ENCODE measurements at regions not wholly inside any gene's neighbourhood (a gene's known extent, or its start where the extent isn't known, plus 50 kb on each side); places are given as distances from the start of the nearest gene placed in this dataset.

GRCh38 chr16:82313754-82314153 is 143.7 kb upstream of the MPHOSPH6 start:
- Histone ChIP-seq H3K27me3 (ENCODE audit: insufficient read depth, low read length) (no peaks in the 10 kb centered on the region), H3K79me2 (ENCODE audit: insufficient read depth, low read length) (no peaks in the 10 kb centered on the region), H3K4me1 (ENCODE audit: insufficient read depth, low read length) (no peaks in the 10 kb centered on the region), H3K27ac (ENCODE audit: low read depth, low read length) (no peak overlapping the region), H3K9me3 (ENCODE audit: low read depth, low read length) (no peaks in the 10 kb centered on the region), H3K4me3 (ENCODE audit: insufficient read depth, low read length) (no peak overlapping the region), H2AFZ (ENCODE audit: low read length) (no peak overlapping the region), H3K4me2 (ENCODE audit: insufficient read depth, low read length) (no peak overlapping the region), H3K36me3 (ENCODE audit: insufficient read depth, low read length) (no peaks in the 10 kb centered on the region), H4K20me1 (ENCODE audit: insufficient read depth, low read length) (no peaks in the 10 kb centered on the region)
- no peak for TF ChIP-seq CTCF (IDR thresholded peaks at IDR 0.05; ENCODE audit: extremely low read depth, low read depth, low read length)
- no peak for DNase-seq (ENCODE audit: insufficient read length, low spot score, missing footprints)

GRCh38 chr16:82311528-82311927 is 141.5 kb upstream of the MPHOSPH6 start:
- Histone ChIP-seq H3K9me3 (ENCODE audit: low read depth, low read length) (no peaks in the 10 kb centered on the region), H2AFZ (ENCODE audit: low read length) (no peak overlapping the region), H3K27me3 (ENCODE audit: insufficient read depth, low read length) (no peaks in the 10 kb centered on the region), H3K27ac (ENCODE audit: low read depth, low read length) (no peak overlapping the region), H4K20me1 (ENCODE audit: insufficient read depth, low read length) (no peaks in the 10 kb centered on the region), H3K79me2 (ENCODE audit: insufficient read depth, low read length) (no peaks in the 10 kb centered on the region), H3K4me2 (ENCODE audit: insufficient read depth, low read length) (no peak overlapping the region), H3K4me1 (ENCODE audit: insufficient read depth, low read length) (no peaks in the 10 kb centered on the region), H3K36me3 (ENCODE audit: insufficient read depth, low read length) (no peaks in the 10 kb centered on the region), H3K4me3 (ENCODE audit: insufficient read depth, low read length) (no peak overlapping the region)
- no peak for DNase-seq (ENCODE audit: insufficient read length, low spot score, missing footprints)
- no peak for TF ChIP-seq CTCF (IDR thresholded peaks at IDR 0.05; ENCODE audit: extremely low read depth, low read depth, low read length)

GRCh38 chr16:82302042-82302727 is 132.2 kb upstream of the MPHOSPH6 start:
- Histone ChIP-seq H3K27ac (ENCODE audit: low read depth, low read length) (no peak overlapping the region), H4K20me1 (ENCODE audit: insufficient read depth, low read length) (no peaks in the 10 kb centered on the region), H3K79me2 (ENCODE audit: insufficient read depth, low read length) (no peaks in the 10 kb centered on the region), H3K4me1 (ENCODE audit: insufficient read depth, low read length) (no peaks in the 10 kb centered on the region), H3K27me3 (ENCODE audit: insufficient read depth, low read length) (no peaks in the 10 kb centered on the region), H3K36me3 (ENCODE audit: insufficient read depth, low read length) (no peaks in the 10 kb centered on the region), H2AFZ (ENCODE audit: low read length) (no peak overlapping the region), H3K9me3 (ENCODE audit: low read depth, low read length) (no peaks in the 10 kb centered on the region), H3K4me2 (ENCODE audit: insufficient read depth, low read length) (no peak overlapping the region), H3K4me3 (ENCODE audit: insufficient read depth, low read length) (no peak overlapping the region)
- DNase-seq (ENCODE audit: insufficient read length, low spot score, missing footprints) = no peak
- no peak for TF ChIP-seq CTCF (IDR thresholded peaks at IDR 0.05; ENCODE audit: extremely low read depth, low read depth, low read length)

- no peaks in the 10 kb centered on the region for H3K9me3 ChIP-seq (ENCODE audit: low read depth, low read length)
- H4K20me1 ChIP-seq (ENCODE audit: insufficient read depth, low read length) = no peaks in the 10 kb centered on the region
- no peak overlapping the region for H3K4me2 ChIP-seq (ENCODE audit: insufficient read depth, low read length)
- DNase-seq (ENCODE audit: insufficient read length, low spot score, missing footprints) = no peak
- H3K4me3 ChIP-seq (ENCODE audit: insufficient read depth, low read length) = no peak overlapping the region
- no peaks in the 10 kb centered on the region for H3K79me2 ChIP-seq (ENCODE audit: insufficient read depth, low read length)
- no peaks in the 10 kb centered on the region for H3K27me3 ChIP-seq (ENCODE audit: insufficient read depth, low read length)
- H3K36me3 ChIP-seq (ENCODE audit: insufficient read depth, low read length) = no peaks in the 10 kb centered on the region
- H3K27ac ChIP-seq (ENCODE audit: low read depth, low read length) = no peak overlapping the region
- H2AFZ ChIP-seq (ENCODE audit: low read length) = no peak overlapping the region
- TF ChIP-seq CTCF (IDR thresholded peaks at IDR 0.05; ENCODE audit: extremely low read depth, low read depth, low read length) = no peak
- no peaks in the 10 kb centered on the region for H3K4me1 ChIP-seq (ENCODE audit: insufficient read depth, low read length)
Observed at GRCh38 chr16:82301146-82301755, 131.2 kb upstream of the MPHOSPH6 start.

All from osteoblast (primary cell).